HuH-7.5 (cell line): ENCODE measurements at regions not wholly inside any gene's neighbourhood (a gene's known extent, or its start where the extent isn't known, plus 50 kb on each side); places are given as distances from the start of the nearest gene placed in this dataset.

ENCODE experiments used
- DNase-seq: peaks from one replicate; pipeline ENCODE4 v3.0.0; 2011; ENCODE audit warnings: low spot score

- no peak for DNase-seq
Observed at GRCh38 chr4:166274136-166274761, 401.2 kb downstream of the TLL1 start.

- no peak for DNase-seq
Observed at GRCh38 chr4:166274775-166275174, 401.7 kb downstream of the TLL1 start.

- DNase-seq = no peak
Observed at GRCh38 chr4:166277401-166277800, 404.4 kb downstream of the TLL1 start.

- DNase-seq = no peak
Observed at GRCh38 chr4:166277853-166278252, 404.8 kb downstream of the TLL1 start.

GRCh38 chr4:166279261-166279660 is 406.2 kb downstream of the TLL1 start:
- DNase-seq = no peak

- DNase-seq = no peak
Observed at GRCh38 chr4:166280642-166281041, 407.6 kb downstream of the TLL1 start.

GRCh38 chr4:166282081-166282770 is 409.2 kb downstream of the TLL1 start:
- no peak for DNase-seq

- DNase-seq = no peak
Observed at GRCh38 chr4:166284221-166284620, 411.2 kb downstream of the TLL1 start.

GRCh38 chr4:166290426-166290825 is 417.4 kb downstream of the TLL1 start:
- DNase-seq = no peak

GRCh38 chr4:166293556-166293955 is 420.5 kb downstream of the TLL1 start:
- no peak for DNase-seq

- DNase-seq = no peak
Observed at GRCh38 chr4:166301266-166301665, 428.2 kb downstream of the TLL1 start.

GRCh38 chr4:166308647-166309046 is 435.6 kb downstream of the TLL1 start:
- no peak for DNase-seq

- DNase-seq = no peak
Observed at GRCh38 chr4:166309286-166309685, 436.2 kb downstream of the TLL1 start.

- no peak for DNase-seq
Observed at GRCh38 chr4:166311169-166311568, 438.1 kb downstream of the TLL1 start.

- no peak for DNase-seq
Observed at GRCh38 chr4:166312166-166312565, 439.1 kb downstream of the TLL1 start.

GRCh38 chr4:166314902-166315301 is 441.9 kb downstream of the TLL1 start:
- no peak for DNase-seq

GRCh38 chr4:166315721-166316467 is 442.9 kb downstream of the TLL1 start:
- DNase-seq = no peak

- no peak for DNase-seq
Observed at GRCh38 chr4:166318810-166319525, 445.9 kb downstream of the TLL1 start.

- no peak for DNase-seq
Observed at GRCh38 chr4:166323250-166323649, 450.2 kb downstream of the TLL1 start.

GRCh38 chr4:166324321-166324720 is 451.3 kb downstream of the TLL1 start:
- DNase-seq = no peak

- DNase-seq = no peak
Observed at GRCh38 chr4:166335256-166335938, 462.4 kb downstream of the TLL1 start.

- no peak for DNase-seq
Observed at GRCh38 chr4:166341992-166342391, 469.0 kb downstream of the TLL1 start.
